Transverse colon (tissue), 4 donors: ENCODE measurements at regions not wholly inside any gene's neighbourhood (a gene's known extent, or its start where the extent isn't known, plus 50 kb on each side); places are given as distances from the start of the nearest gene placed in this dataset.

Source experiments
- CTCF ChIP-seq, 5 experiments: fragments of 200-600 bp in 3 of 5; fragments of 450-650 bp in 2 of 5; sonication (generic) in 3 of 5; IDR thresholded peaks; 1 replicate in 2 of 5; 2 replicates in 3 of 5; pipeline ENCODE4 v1.5.1; 2016 to 2017; ENCODE audit warnings: antibody characterized with exemption in 5 of 5, inconsistent platforms in 3 of 5, mild to moderate bottlenecking in 2 of 5, moderate library complexity in 1 of 5
- EP300 ChIP-seq: sonication (generic); formaldehyde crosslinking; IDR thresholded peaks from one replicate; pipeline ENCODE4 v1.6.1; 2017; ENCODE audit warnings: antibody characterized with exemption, low read depth
- POLR2A ChIP-seq: fragments of 450-650 bp; IDR thresholded peaks from one replicate; pipeline ENCODE4 v1.6.1; 2016; ENCODE audit warnings: antibody characterized with exemption, mild to moderate bottlenecking, moderate library complexity
- POLR2AphosphoS5 ChIP-seq, 3 donors: sonication (generic); formaldehyde crosslinking; IDR thresholded peaks; one replicate each; pipeline ENCODE4 v1.6.1; 2016; ENCODE audit warnings: antibody characterized with exemption in 3 of 3

- TF ChIP-seq POLR2A (no peak), CTCF (IDR thresholded peaks at IDR 0.05) (no peak), POLR2AphosphoS5 (IDR thresholded peaks at IDR 0.05) (no peak), EP300 (no peak)
These were observed 124.0 kb upstream of the PPP1R26 start for GRCh38 chr9:135355521-135356011.
